Panc1 (cell line): ENCODE measurements at regions not wholly inside any gene's neighbourhood (a gene's known extent, or its start where the extent isn't known, plus 50 kb on each side); places are given as distances from the start of the nearest gene placed in this dataset.

Experiments
- CTCF ChIP-seq: fragments of 450-650 bp; IDR thresholded peaks from 2 replicates; pipeline ENCODE4 v1.5.1; 2017; ENCODE audit warnings: mild to moderate bottlenecking
- POLR2AphosphoS5 ChIP-seq: IDR thresholded peaks from 2 replicates; pipeline ENCODE4 v1.6.1; 2012; ENCODE audit warnings: mild to moderate bottlenecking, low read depth, low read length, moderate library complexity
- SIN3A ChIP-seq: IDR thresholded peaks from 2 replicates; pipeline ENCODE4 v1.6.1; 2012; ENCODE audit warnings: low read depth, mild to moderate bottlenecking, low read length, moderate library complexity, borderline replicate concordance; ENCODE audit not compliant: insufficient read depth
- TCF7L2 ChIP-seq: IDR thresholded peaks from 2 replicates; pipeline ENCODE4 v1.6.1; 2011; ENCODE audit warnings: mild to moderate bottlenecking, low read depth, low read length, inconsistent platforms

- TF ChIP-seq CTCF, result no peak
- TF ChIP-seq TCF7L2, result no peak
- no peak for TF ChIP-seq POLR2AphosphoS5
- no peak for TF ChIP-seq SIN3A
Observed at GRCh38 chrX:74160816-74161215, 143.2 kb upstream of the ZCCHC13 start.
